Colonic mucosa (tissue), 4 donors: ENCODE measurements at regions not wholly inside any gene's neighbourhood (a gene's known extent, or its start where the extent isn't known, plus 50 kb on each side); places are given as distances from the start of the nearest gene placed in this dataset.

Experiments used
- DNase-seq: peaks from one replicate; pipeline ENCODE4 v3.0.0-alpha.2; 2020
- H3K27ac ChIP-seq: fragments of 200-600 bp; one replicate; pipeline ENCODE4 v1.8.0; 2021
- H3K27me3 ChIP-seq: fragments of 200-600 bp; one replicate; pipeline ENCODE4 v1.8.0; 2021
- H3K36me3 ChIP-seq: fragments of 200-600 bp; one replicate; pipeline ENCODE4 v1.8.0; 2021
- H3K4me1 ChIP-seq: fragments of 200-600 bp; one replicate; pipeline ENCODE4 v1.8.0; 2021; ENCODE audit warnings: mild to moderate bottlenecking
- H3K4me3 ChIP-seq: fragments of 200-600 bp; one replicate; pipeline ENCODE4 v1.8.0; 2021
- H3K9ac ChIP-seq, 2 donors: one replicate each; pipeline ENCODE4 v1.7.0; 2013; ENCODE audit warnings: control low read depth in 2 of 2, low read depth in 2 of 2, low read length in 2 of 2
- H3K9me3 ChIP-seq: fragments of 200-600 bp; one replicate; pipeline ENCODE4 v1.8.0; 2021
- CTCF ChIP-seq: fragments of 200-600 bp; IDR thresholded peaks from one replicate; pipeline ENCODE4 v1.8.0; 2022; ENCODE audit warnings: antibody characterized with exemption, mild to moderate bottlenecking
- intact Hi-C: fragments of 100-400 bp; cut with DNase I; formaldehyde crosslinking; loops from one replicate; pipeline ENCODE4 v1.14.1; 2022
- donor health status: healthy.
- donor health status: DM: no; HTN: no; CAD: no.
- donor health status: DM: no; HTN: no; CAD: no.

GRCh38 chr9:110114086-110114858 is 93.7 kb downstream of the C9orf152 start:
- Histone ChIP-seq H3K9ac (no peak overlapping the region), H3K4me1 (no peaks in the 10 kb centered on the region), H3K27ac (no peak overlapping the region), H3K36me3 (no peaks in the 10 kb centered on the region), H3K4me3 (no peak overlapping the region), H3K27me3 (no peaks in the 10 kb centered on the region), H3K9me3 (no peaks in the 10 kb centered on the region)
- no peak for TF ChIP-seq CTCF
- intact Hi-C loops, result no loop called here
- no peak for DNase-seq

- intact Hi-C loops, result no loop called here
- H3K9me3 ChIP-seq, result no peaks in the 10 kb centered on the region
- no peaks in the 10 kb centered on the region for H3K27me3 ChIP-seq
- DNase-seq, result no peak
- no peak overlapping the region for H3K9ac ChIP-seq
- no peaks in the 10 kb centered on the region for H3K4me1 ChIP-seq
- H3K36me3 ChIP-seq, result no peaks in the 10 kb centered on the region
- H3K27ac ChIP-seq, result no peak overlapping the region
- H3K4me3 ChIP-seq, result no peak overlapping the region
- TF ChIP-seq CTCF, result no peak
Measured at GRCh38 chr9:110114859-110115201, 93.1 kb downstream of the C9orf152 start.

DNA sequence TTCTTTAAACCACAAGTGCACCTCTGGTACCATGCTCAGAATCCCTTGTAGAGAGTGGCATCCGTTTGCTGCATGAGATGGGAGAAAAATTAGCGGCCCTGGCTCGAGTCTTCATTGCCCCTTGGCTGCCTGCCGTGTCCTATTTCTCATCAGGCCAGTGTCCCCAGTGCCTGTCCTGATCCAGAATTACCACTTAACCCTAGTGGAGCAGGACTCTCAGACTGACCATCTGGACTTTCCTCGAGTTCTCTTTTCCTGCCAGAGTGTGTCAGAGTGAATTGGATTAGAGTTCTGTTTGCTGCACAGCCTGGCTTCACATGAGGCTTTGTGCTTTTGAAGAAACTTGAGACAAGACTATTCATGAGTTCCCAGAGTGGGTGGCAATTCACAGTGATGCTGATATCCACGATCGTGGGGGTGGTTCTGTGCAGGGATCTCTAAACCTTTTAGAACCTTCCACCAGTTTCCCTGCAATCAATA is 92.6 kb downstream of the C9orf152 start:
- H3K27ac ChIP-seq, result no peak overlapping the region
- H3K36me3 ChIP-seq, result no peaks in the 10 kb centered on the region
- H3K9ac ChIP-seq, result no peak overlapping the region
- TF ChIP-seq CTCF, result no peak
- intact Hi-C loops, result no loop called here
- H3K27me3 ChIP-seq, result no peaks in the 10 kb centered on the region
- DNase-seq, result no peak
- no peak overlapping the region for H3K4me3 ChIP-seq
- H3K4me1 ChIP-seq, result no peaks in the 10 kb centered on the region
- H3K9me3 ChIP-seq, result no peaks in the 10 kb centered on the region

DNA sequence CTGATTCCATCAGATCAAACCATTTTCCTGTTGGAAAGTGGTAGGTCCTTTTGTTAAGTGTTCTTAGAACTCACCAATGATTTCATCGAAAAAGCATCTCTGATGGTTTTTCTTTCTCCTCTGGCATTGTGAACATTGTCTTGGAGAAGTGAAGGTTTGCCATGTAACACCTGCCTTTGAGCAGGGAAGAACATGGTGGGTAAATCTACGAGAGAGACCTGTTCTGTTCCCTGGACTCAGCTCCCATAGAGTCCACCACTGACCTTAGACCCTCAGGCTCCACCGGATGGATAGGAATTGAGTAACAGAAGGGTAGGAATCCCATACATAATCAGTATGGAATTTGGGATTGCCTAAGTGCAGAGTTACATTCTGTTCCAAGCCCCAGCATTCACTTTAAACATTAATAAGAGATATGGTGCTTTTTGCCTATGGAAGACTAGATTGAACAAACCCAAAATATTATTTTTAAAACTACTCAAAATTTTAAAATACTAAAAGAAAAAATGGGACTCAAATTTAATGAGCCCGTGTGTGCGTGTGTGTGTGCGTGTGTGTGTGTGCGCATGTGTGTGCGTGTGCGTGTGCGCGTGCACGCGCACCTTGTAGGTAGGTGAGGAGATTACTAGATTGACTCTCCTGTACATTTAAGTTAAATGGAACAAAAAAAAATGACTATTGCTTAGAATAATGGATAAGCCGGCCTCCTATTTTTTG is 92.0 kb downstream of the C9orf152 start:
- Histone ChIP-seq H3K27ac (no peak overlapping the region), H3K27me3 (no peaks in the 10 kb centered on the region), H3K9ac (no peak overlapping the region)

DNA sequence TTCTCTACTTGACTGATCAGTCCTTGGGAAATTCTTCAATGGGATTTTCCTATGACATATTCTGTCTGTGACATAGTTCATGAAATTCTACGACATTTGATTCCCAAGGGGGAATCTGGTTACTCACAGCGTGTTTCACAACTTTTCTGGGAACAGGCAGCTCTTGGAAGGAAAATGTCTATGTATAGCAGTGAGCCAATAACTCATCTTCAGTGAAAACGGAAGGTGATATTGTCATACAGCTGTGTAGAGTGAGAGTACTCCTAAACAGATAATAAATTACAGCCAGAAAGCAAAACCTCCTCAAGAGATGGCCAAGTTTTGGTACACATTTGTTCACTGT is 91.4 kb downstream of the C9orf152 start:
- Histone ChIP-seq H3K4me1 (no peaks in the 10 kb centered on the region), H3K4me3 (no peak overlapping the region), H3K9ac (no peak overlapping the region), H3K27ac (no peak overlapping the region), H3K27me3 (no peaks in the 10 kb centered on the region), H3K36me3 (no peaks in the 10 kb centered on the region), H3K9me3 (no peaks in the 10 kb centered on the region)
- no peak for TF ChIP-seq CTCF
- no peak for DNase-seq
- intact Hi-C loops, result no loop called here

More for the DNA sequence above, 92.0 kb downstream of the C9orf152 start:
- Histone ChIP-seq H3K4me1 (no peaks in the 10 kb centered on the region), H3K36me3 (no peaks in the 10 kb centered on the region), H3K4me3 (no peak overlapping the region), H3K9me3 (no peaks in the 10 kb centered on the region)
- intact Hi-C loops, result no loop called here
- DNase-seq, result no peak
- TF ChIP-seq CTCF, result no peak
